Astrocyte of the hippocampus (primary cell): ENCODE measurements at regions not wholly inside any gene's neighbourhood (a gene's known extent, or its start where the extent isn't known, plus 50 kb on each side); places are given as distances from the start of the nearest gene placed in this dataset.
A peak's percentile ranks its signal among the peaks of the same experiment; 100 is the strongest.

Source experiments
- DNase-seq: peaks from one replicate; pipeline ENCODE4 v3.0.0; 2011; ENCODE audit warnings: low read depth, low spot score

DNA sequence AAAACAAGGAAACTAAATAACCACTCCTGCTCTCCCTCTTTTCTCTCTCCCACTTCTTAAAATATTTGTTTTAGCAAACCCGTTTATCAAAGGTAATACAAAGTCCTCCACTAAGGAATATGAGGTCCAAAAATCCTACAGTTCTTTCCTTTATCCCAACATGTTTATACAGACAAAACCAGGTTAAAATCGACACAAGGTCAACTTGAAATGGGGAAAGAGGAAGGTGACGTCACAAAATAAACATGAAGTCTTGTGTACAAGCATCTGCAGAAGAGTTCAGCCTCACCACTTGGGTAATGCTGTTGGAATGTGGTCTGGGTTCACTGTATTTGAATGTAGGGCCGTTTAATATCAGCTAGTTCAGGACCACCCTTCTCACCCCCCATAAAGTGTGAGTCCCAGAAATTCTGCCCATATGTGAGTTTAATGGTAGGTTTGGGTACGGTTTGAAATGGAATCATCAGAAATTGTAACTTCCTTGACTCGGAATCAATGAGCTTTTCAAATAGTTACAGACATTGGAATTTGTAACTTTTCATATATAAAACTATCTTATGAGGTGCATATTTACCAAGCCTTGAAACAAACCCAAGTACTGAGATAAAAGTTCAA is 120.0 kb upstream of the SLC38A2 start:
- peak; percentile 84 for DNase-seq

DNA sequence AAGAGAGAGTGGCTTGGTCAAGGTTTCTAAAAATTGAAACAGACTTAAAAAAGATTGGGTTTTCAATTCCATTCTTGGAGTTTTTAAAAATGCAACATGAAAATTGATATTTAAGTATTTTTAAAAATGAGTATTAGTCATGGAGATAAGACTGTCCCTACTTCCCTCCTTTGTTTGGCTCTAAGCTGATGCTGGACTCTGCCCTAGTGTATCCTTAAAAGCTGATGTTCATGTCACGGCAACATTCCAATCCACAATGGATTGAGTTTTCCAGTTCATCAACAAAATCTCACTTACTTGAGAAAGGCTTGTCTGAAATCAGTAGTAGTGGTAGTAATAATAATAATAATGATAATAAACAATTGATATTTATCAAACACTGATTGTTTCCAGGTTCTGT is 119.0 kb upstream of the SLC38A2 start:
- no peak for DNase-seq

GRCh38 chr12:46490635-46491034 is 118.1 kb upstream of the SLC38A2 start:
- no peak for DNase-seq

DNA sequence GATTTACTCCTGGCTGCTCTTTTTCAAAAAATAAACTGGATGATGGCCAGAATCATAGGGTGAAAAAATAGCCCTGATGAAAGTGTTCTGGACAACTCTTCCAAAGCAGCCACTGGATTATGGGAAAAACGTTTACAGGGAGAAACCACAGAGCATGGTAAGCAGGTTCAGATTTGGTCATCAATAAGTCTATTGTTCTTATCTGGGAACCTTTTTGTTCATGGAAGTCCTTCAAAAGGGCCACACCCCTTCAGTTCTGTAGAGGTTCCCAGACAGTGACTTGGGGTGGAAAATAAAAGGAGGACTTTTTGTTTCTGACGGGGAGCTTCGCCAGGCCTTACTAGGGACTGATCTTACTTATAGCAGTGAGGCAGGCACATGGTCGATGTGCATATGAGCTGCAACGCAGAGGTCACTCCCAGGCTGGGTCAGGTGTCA is 117.4 kb upstream of the SLC38A2 start:
- no peak for DNase-seq

DNA sequence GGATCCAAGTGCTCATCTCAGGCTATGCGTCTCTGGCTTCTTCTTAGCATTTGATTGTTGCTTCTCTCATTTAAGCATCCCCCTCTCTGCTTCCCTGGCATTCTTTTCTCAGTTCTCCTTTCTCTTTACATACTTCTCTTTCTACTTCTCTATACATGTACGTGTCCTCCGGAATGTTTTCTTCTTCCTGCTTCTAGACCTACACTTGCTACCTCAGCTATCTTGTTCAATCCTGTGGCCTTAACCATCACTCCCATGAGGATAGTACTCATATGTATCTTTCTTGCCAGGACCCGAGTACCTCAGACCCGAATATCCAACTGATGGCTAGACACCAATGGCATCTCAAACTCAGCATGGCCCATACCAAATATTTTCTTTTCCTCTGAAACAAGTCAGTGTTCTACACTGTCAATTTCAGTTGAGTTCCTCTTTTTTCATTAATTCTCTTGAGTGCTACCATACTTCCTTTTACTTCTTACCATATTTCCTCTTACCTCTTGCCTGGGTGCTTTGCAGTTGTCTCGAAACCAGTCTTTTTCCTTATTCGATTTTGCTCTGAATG is 115.1 kb upstream of the SLC38A2 start:
- DNase-seq: no peak

GRCh38 chr12:46486588-46486987 is 114.0 kb upstream of the SLC38A2 start:
- no peak for DNase-seq

GRCh38 chr12:46485853-46486252 is 113.3 kb upstream of the SLC38A2 start:
- no peak for DNase-seq

DNA sequence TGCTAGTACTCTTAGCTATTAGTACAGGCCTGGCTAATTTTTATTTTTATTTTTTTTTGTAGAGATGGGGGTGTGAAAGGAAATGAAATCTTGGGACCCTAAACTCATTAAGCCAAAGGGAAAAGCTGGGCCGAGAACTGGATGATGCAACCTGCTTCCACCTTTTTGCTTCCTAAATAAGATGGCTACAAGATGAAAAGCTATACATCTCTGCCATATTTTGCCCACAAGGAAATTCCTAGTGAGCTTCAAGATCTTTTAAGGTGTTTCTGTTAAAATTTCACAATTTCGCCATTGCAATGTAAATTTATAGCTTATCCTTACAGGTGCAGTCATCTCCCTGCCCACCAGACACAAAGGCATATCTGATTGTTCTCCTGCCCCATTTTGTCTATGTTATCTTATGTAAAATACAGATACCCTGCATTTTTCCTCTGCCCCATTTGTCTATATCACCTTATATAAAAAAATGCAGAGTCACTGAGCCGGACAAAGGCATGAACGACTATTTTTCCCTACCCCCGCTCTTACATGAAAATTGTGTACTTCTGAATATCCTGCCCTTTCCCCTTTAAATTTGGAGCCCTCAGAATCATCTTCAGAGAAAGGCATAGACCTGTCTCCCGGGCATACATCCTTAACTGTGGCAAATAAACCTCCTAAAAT is 112.0 kb upstream of the SLC38A2 start:
- DNase-seq: no peak

GRCh38 chr12:46483572-46484395 is 111.2 kb upstream of the SLC38A2 start:
- no peak for DNase-seq

DNA sequence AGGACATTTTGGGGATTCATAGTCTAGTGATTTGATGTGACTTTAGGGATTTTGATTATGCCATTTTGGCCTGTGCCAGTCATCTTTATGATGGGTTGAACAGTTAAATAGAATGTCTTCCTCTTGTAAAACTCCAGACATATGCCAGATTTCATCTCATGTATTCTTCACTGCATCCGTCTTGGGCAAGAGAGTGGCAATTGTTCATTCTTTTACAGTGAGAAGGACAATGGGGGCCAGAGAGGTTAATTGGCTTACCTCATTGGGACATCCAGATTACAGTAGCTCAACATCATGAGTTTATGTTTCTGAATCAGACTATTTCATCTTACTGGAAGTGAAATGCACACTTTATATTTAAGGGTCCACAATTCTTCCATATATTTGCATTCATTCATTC is 108.2 kb upstream of the SLC38A2 start:
- DNase-seq: no peak

GRCh38 chr12:46480316-46480715 is 107.7 kb upstream of the SLC38A2 start:
- no peak for DNase-seq

- no peak for DNase-seq
These were observed 105.5 kb upstream of the SLC38A2 start for GRCh38 chr12:46478123-46478522.

DNA sequence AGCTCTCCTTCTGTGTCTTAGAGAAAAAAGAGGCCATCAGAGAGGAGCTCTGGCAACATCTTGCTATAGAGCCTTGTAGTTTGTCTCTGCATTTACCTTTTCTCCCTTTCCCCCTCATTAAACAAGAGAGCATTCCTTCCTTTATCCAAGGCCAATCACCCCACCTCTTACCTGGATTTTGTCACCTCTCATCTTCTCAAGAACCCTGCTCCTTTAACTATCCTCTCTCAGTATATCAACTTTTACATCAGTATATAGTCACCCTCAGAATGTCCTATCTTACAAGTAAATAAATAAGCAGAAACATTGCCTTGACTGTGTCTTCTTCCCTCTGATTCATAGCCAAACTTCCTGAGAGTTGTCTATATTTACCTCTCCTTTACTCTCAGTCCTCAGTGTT is 105.0 kb upstream of the SLC38A2 start:
- no peak for DNase-seq

GRCh38 chr12:46475972-46476645 is 103.5 kb upstream of the SLC38A2 start:
- DNase-seq: no peak

DNA sequence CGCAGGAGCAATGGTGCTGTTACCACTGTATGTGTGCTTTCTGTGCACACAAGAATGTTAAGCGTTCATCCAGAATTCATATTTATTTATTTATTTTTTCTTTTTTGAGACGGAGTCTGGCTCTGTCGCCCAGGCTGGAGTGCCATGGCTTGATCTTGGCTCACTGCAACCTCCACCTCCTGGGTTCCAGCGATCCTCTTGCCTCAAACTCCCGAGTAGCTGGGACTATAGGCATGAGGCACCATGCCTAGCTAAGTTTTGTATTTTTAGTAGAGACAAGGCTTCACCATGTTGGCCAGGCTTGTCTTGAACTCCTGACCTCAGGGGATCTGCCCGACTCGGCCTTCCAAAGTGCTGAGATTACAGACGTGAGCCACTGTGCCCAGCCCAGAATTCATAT is 101.8 kb upstream of the SLC38A2 start:
- peak; percentile 13 for DNase-seq

DNA sequence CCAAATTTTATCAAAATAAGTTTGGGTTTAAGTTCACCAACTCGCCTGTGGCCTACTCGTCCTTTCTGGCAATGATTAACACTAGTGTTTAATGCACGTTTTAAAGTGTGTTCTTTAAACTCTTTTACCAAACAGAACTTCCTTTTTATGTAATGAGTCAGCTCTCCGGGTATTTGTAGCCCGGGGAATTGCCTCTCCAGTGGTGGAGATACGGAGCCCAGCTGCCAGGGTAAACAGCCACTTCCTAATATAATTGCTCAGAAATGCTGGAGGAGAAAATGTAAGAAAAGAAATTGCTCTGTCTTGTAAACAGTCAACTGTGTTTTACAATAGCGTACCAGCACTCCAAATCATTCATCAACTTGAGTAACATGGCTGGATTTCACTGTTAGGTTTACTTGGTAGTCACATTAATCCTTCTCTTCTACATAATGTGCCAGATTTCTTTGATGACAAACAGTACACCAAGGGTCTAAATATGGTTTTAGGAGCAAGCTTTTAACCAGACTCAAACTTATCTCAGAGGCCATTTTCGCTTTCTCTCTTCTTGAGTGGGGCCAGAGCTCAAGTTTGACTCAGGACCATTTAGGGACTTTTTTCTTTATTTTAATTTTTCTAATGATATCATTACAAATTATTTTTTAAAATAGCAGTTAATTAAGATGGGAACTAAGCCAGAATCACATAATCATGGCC is 101.2 kb upstream of the SLC38A2 start:
- peak; percentile 92 for DNase-seq

DNA sequence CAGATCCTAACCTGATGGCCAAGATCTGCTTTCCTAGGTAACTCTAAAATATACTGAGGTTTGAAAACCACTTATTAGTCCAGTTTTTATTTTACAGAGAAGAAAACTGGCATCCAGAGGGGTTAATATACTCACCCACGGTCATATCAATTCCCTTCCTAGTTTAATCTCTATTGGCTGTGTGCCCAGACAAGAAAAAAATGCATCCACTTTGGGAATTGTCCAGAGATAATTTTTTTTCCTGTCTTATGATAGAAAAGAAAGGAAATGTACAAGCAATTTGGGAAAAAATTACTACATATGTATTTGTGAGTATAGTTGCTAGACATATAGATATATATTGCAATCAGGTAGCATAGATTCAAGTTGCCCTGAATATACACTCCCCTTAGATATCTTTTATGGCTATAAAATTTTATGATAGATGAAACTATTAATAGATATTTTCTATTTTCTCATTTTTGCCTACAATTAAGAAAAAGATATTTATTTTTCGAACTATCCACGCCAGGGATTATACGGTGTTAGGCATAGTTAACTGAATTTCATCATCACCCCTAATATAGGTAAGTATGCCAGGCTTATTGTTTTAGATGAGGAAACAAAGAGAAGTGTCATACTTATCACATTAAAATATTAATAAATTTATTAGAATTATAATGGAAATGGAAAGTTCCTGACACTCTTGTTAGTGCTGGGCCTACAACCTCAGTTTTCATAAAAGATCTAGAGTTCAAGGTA is 100.5 kb upstream of the SLC38A2 start:
- DNase-seq: peak; percentile 54

- DNase-seq: no peak
These were observed 99.7 kb upstream of the SLC38A2 start for GRCh38 chr12:46472144-46472705.

- no peak for DNase-seq
These were observed 98.8 kb upstream of the SLC38A2 start for GRCh38 chr12:46471404-46471803.

DNA sequence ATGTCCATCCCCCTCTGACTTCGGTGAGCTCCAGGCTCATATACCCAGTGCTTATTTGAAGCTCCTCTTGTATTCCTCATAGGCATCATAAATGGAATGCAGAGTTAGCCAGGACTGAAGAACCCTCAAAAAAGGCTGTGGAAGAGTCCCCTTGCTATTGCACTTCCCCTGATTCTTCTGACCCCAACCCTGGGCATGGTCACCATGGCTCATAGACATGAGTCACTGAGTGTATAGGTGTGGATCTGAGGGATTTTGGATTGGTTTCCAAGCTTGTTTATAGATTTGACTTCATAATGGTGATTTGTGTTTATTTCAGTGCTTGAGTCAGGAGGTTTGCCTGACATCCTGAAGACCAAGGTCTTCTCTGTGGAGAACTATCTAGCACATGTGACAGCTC is 98.4 kb upstream of the SLC38A2 start:
- no peak for DNase-seq
